ENCODE measurements at regions not wholly inside any gene's neighbourhood (a gene's known extent, or its start where the extent isn't known, plus 50 kb on each side); places are given as distances from the start of the nearest gene placed in this dataset.

- H3K27ac ChIP-seq, result peak overlapping the region; percentile 24
- WGBS (ENCODE audit: low lambda C conversion rate, missing lambda C conversion rate), result 50% methylated on average over 4 of the region's 4 CpGs
- no peaks in the 10 kb centered on the region for H4K20me1 ChIP-seq (ENCODE audit: insufficient read depth, poor library complexity, severe bottlenecking)
- H3K4me2 ChIP-seq, result no peak overlapping the region
- no peaks in the 10 kb centered on the region for H3K79me2 ChIP-seq
- H3K9me3 ChIP-seq (ENCODE audit: low read depth), result no peaks in the 10 kb centered on the region
- no peaks in the 10 kb centered on the region for H3K27me3 ChIP-seq
- H3K36me3 ChIP-seq (replicated peaks; ENCODE audit: insufficient read depth, low read depth), result no peaks in the 10 kb centered on the region
- H3K4me3 ChIP-seq, result no peak overlapping the region
- H2AFZ ChIP-seq, result no peak overlapping the region
- DNase-seq (ENCODE audit: low spot score), result peak; percentile 28
- no peak for TF ChIP-seq EZH2 (IDR thresholded peaks at IDR 0.05; ENCODE audit: borderline replicate concordance)
- TF ChIP-seq CTCF (IDR thresholded peaks at IDR 0.05; ENCODE audit: poor library complexity), result no peak
- TF ChIP-seq EZH2phosphoT487 (IDR thresholded peaks at IDR 0.05; ENCODE audit: low read depth, severe bottlenecking, unreplicated experiment), result no peak
- H3K4me1 ChIP-seq (ENCODE audit: insufficient read depth), result peaks cover 13% of the 10 kb centered on the region
- no peaks in the 10 kb centered on the region for H3K9me2 ChIP-seq (replicated peaks; ENCODE audit: insufficient read depth)
Measured at GRCh38 chr5:143554918-143555477, 151.5 kb upstream of the NR3C1 start.

- H4K20me1 ChIP-seq (ENCODE audit: insufficient read depth, poor library complexity, severe bottlenecking), result no peaks in the 10 kb centered on the region
- H3K4me2 ChIP-seq, result no peak overlapping the region
- no peaks in the 10 kb centered on the region for H3K79me2 ChIP-seq
- H3K4me1 ChIP-seq (ENCODE audit: insufficient read depth), result peaks cover 13% of the 10 kb centered on the region
- no peak for DNase-seq (ENCODE audit: low spot score)
- H3K27me3 ChIP-seq, result no peaks in the 10 kb centered on the region
- H3K36me3 ChIP-seq (replicated peaks; ENCODE audit: insufficient read depth, low read depth), result no peaks in the 10 kb centered on the region
- no peaks in the 10 kb centered on the region for H3K9me2 ChIP-seq (replicated peaks; ENCODE audit: insufficient read depth)
- no peaks in the 10 kb centered on the region for H3K9me3 ChIP-seq (ENCODE audit: low read depth)
- no peak overlapping the region for H3K4me3 ChIP-seq
- TF ChIP-seq CTCF (IDR thresholded peaks at IDR 0.05; ENCODE audit: poor library complexity) (no peak), EZH2 (IDR thresholded peaks at IDR 0.05; ENCODE audit: borderline replicate concordance) (no peak), EZH2phosphoT487 (IDR thresholded peaks at IDR 0.05; ENCODE audit: low read depth, severe bottlenecking, unreplicated experiment) (no peak)
- H2AFZ ChIP-seq, result no peak overlapping the region
- peak overlapping the region; percentile 24 for H3K27ac ChIP-seq
- WGBS (ENCODE audit: low lambda C conversion rate, missing lambda C conversion rate), result 95% methylated on average over 2 of the region's 2 CpGs
Measured at GRCh38 chr5:143554187-143554717, 150.8 kb upstream of the NR3C1 start.

GRCh38 chr5:143552680-143553079 lies 149.2 kb upstream of the NR3C1 start:
- Histone ChIP-seq H3K27ac (no peak overlapping the region), H3K9me3 (ENCODE audit: low read depth) (no peaks in the 10 kb centered on the region), H3K79me2 (no peaks in the 10 kb centered on the region), H3K4me2 (no peak overlapping the region), H3K4me1 (ENCODE audit: insufficient read depth) (peaks cover 13% of the 10 kb centered on the region), H3K9me2 (replicated peaks; ENCODE audit: insufficient read depth) (no peaks in the 10 kb centered on the region), H4K20me1 (ENCODE audit: insufficient read depth, poor library complexity, severe bottlenecking) (no peaks in the 10 kb centered on the region), H3K4me3 (no peak overlapping the region), H2AFZ (no peak overlapping the region), H3K36me3 (replicated peaks; ENCODE audit: insufficient read depth, low read depth) (no peaks in the 10 kb centered on the region), H3K27me3 (no peaks in the 10 kb centered on the region)
- DNase-seq (ENCODE audit: low spot score), result no peak
- 100% methylated on average over 1 of the region's 1 CpG for WGBS (ENCODE audit: low lambda C conversion rate, missing lambda C conversion rate)
- no peak for TF ChIP-seq EZH2phosphoT487 (IDR thresholded peaks at IDR 0.05; ENCODE audit: low read depth, severe bottlenecking, unreplicated experiment)
- TF ChIP-seq EZH2 (IDR thresholded peaks at IDR 0.05; ENCODE audit: borderline replicate concordance), result no peak
- TF ChIP-seq CTCF (IDR thresholded peaks at IDR 0.05; ENCODE audit: poor library complexity), result no peak

All from hepatocyte (in vitro differentiated cells).